Ishikawa (cell line): ENCODE measurements at regions not wholly inside any gene's neighbourhood (a gene's known extent, or its start where the extent isn't known, plus 50 kb on each side); places are given as distances from the start of the nearest gene placed in this dataset.

Experiments
- CEBPB ChIP-seq: IDR thresholded peaks from 2 replicates; pipeline ENCODE4 v1.6.1; 2012
- EGR1 ChIP-seq: IDR thresholded peaks from 2 replicates; pipeline ENCODE4 v1.6.1; 2012
- MAX ChIP-seq: IDR thresholded peaks from 2 replicates; pipeline ENCODE4 v1.6.1; 2012
- RAD21 ChIP-seq: IDR thresholded peaks from 2 replicates; pipeline ENCODE4 v1.6.1; 2012; ENCODE audit warnings: low read depth
- TF ChIP-seq, protein P1 (sequence below): IDR thresholded peaks from 2 replicates; pipeline ENCODE4 v1.6.1; 2012

DNA sequence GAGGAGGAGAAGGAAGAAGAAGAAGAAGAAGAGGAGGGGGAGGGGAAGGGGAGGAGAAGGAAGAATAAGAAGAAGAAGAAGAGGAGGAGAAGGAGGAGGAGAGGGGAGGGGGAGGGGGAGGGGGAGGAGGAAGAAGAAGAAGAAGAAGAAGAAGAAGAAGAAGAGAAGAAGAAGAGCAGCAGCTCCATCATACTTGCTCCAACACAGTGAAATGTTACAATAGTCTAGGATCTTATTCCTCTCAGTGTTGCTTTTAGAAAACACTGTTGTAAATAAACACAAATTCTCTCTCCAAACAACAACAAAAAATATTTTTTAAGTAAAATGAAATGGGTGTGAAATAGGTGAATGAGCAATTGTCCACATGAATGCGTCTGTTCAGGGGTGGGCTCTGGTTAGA is 126.6 kb upstream of the KCNJ16 start:
- TF ChIP-seq RAD21 (no peak), CEBPB (no peak), MAX (no peak), EGR1 (no peak)
- TF ChIP-seq, protein P1, sequence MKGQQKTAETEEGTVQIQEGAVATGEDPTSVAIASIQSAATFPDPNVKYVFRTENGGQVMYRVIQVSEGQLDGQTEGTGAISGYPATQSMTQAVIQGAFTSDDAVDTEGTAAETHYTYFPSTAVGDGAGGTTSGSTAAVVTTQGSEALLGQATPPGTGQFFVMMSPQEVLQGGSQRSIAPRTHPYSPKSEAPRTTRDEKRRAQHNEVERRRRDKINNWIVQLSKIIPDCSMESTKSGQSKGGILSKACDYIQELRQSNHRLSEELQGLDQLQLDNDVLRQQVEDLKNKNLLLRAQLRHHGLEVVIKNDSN, result no peak
